GM23248 (cell line): ENCODE measurements at regions not wholly inside any gene's neighbourhood (a gene's known extent, or its start where the extent isn't known, plus 50 kb on each side); places are given as distances from the start of the nearest gene placed in this dataset.

Source experiments
- EZH2 ChIP-seq: fragments of 200-600 bp; sonication (generic); IDR thresholded peaks from 2 replicates; pipeline ENCODE4 v1.6.1; 2018; ENCODE audit warnings: antibody characterized with exemption, mild to moderate bottlenecking; ENCODE audit not compliant: insufficient read depth, poor library complexity, severe bottlenecking
- EZH2phosphoT487 ChIP-seq: fragments of 200-600 bp; sonication (generic); IDR thresholded peaks from 2 replicates; pipeline ENCODE4 v1.6.1; 2018; ENCODE audit warnings: antibody characterized with exemption, moderate library complexity, mild to moderate bottlenecking, low read depth; ENCODE audit not compliant: insufficient read depth

GRCh38 chr3:6779140-6779539 lies 81.8 kb upstream of the GRM7 start:
- TF ChIP-seq EZH2 (no peak), EZH2phosphoT487 (no peak)
